ENCODE measurements at regions not wholly inside any gene's neighbourhood (a gene's known extent, or its start where the extent isn't known, plus 50 kb on each side); places are given as distances from the start of the nearest gene placed in this dataset.

DNA sequence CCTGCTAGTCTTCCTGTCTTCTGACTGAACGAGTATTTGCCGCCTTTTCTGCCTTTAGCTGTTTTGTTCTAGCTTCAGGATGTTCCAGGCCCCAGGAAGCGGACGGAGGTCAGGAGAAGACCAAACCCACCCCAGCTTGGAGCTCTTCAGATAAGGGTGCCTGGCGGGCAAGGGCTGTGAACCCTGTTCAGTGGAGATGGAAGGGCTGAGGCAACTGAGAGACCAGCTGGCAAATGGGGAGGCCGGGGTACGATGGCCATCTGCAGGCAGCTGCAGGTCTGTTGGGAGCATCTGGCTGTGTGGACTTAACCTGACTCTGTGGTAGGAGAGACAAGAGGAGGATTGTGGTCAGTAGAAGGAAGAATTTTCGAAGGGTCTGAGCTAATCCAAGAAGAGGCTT, 95.6 kb downstream of the CHST1 start:
- no peak overlapping the region for H3K4me3 ChIP-seq (ENCODE audit: low read depth, low read length)
- TF ChIP-seq, protein P1, sequence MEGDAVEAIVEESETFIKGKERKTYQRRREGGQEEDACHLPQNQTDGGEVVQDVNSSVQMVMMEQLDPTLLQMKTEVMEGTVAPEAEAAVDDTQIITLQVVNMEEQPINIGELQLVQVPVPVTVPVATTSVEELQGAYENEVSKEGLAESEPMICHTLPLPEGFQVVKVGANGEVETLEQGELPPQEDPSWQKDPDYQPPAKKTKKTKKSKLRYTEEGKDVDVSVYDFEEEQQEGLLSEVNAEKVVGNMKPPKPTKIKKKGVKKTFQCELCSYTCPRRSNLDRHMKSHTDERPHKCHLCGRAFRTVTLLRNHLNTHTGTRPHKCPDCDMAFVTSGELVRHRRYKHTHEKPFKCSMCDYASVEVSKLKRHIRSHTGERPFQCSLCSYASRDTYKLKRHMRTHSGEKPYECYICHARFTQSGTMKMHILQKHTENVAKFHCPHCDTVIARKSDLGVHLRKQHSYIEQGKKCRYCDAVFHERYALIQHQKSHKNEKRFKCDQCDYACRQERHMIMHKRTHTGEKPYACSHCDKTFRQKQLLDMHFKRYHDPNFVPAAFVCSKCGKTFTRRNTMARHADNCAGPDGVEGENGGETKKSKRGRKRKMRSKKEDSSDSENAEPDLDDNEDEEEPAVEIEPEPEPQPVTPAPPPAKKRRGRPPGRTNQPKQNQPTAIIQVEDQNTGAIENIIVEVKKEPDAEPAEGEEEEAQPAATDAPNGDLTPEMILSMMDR (IDR thresholded peaks at IDR 0.05; ENCODE audit: control insufficient read depth, extremely low read depth, insufficient read depth), result no peak
- DNase-seq (ENCODE audit: low read depth), result no peak

DNA sequence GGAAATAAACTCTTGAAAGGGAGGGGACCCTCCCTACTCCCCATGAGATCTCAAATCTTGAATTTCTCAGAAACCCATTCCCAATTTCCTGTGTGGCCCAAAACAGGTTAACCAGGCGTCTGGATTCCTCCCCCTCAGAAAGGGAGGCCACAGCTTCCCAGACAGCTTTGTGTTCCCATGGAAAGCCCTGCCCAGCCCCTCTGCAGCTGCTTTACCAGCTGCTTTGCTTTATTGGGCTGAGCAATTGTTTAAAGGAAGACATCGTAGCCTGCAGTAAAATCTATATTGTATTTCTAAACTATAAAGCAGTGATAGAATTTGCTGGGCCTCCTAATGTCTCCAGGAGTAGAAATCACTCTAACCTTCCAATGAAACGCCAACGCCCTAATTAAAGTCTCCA, 97.4 kb downstream of the CHST1 start:
- H3K4me3 ChIP-seq (ENCODE audit: low read depth, low read length), result no peak overlapping the region
- TF ChIP-seq, protein P1 (IDR thresholded peaks at IDR 0.05; ENCODE audit: control insufficient read depth, extremely low read depth, insufficient read depth), result no peak
- DNase-seq (ENCODE audit: low read depth), result no peak

DNA sequence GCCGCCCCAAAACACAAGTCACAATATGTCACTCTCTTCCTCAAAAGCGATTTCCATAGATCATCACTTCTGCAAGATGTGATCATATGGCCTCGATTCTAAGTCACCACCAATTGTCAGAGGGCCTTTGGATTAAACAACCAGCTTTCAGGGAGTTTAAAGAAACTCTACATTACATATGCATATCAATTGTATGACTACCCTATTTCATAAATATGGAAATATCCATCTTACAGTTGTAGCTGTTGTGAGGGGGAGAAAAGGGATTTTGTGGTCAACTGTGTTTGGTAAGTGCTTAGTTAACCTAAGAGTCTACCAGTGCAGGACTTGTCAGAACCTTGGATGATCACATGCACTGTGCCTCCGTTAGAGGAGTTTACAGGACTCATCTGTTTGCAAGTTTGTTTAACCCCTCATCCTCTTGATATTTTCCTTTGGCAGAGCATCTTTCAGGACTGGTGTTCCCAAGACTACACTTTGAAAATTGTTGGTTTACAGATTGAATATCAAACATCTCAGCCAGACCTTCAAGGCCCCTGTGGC, 99.9 kb downstream of the CHST1 start:
- TF ChIP-seq, protein P1 (IDR thresholded peaks at IDR 0.05; ENCODE audit: control insufficient read depth, extremely low read depth, insufficient read depth), result no peak

DNA sequence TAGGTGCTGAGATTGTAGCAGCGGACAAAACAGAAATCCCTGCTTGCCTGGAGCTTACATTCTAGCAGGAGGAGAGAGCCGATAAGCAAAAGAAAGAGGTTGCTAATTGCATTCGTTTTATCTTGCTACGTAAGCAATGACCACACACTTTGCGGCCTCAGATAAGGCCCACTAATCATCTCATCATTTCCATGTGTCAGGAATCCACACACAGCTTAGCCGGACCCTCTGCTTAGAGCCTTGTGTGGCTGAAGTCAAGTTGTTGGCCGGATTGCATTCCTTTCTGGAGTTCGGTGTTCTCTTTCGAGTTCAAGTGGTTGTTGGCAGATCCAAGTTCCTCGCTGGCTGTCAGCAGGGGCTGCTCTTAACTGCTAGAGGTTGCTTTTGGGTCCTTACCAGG, 101.6 kb downstream of the CHST1 start:
- DNase-seq (ENCODE audit: low read depth), result no peak
- TF ChIP-seq, protein P1 (IDR thresholded peaks at IDR 0.05; ENCODE audit: control insufficient read depth, extremely low read depth, insufficient read depth), result no peak
- H3K4me3 ChIP-seq (ENCODE audit: low read depth, low read length), result no peak overlapping the region

More for the DNA sequence above, 99.9 kb downstream of the CHST1 start:
- no peak for DNase-seq (ENCODE audit: low read depth)
- no peak overlapping the region for H3K4me3 ChIP-seq (ENCODE audit: low read depth, low read length)

DNA sequence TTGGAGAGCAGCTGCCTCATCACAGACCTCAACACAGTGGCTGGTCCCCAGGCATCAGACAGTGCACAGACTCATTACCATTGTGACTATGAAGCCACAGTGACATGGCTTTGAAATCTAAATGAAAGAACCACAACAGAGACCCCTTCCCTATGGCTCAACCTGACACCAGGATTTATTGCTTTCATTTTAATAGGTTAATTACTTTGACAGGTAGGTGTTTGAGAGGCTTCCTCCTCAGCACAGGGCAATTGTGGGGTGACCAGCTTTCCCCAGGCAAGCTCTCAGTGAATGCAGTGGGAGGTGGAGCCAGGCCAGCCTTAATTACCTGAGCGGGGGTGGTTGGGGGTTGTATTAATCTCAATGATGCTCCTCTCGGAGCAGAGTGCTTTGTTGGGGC, 102.3 kb downstream of the CHST1 start:
- DNase-seq (ENCODE audit: low read depth), result no peak
- no peak overlapping the region for H3K4me3 ChIP-seq (ENCODE audit: low read depth, low read length)
- TF ChIP-seq, protein P1 (IDR thresholded peaks at IDR 0.05; ENCODE audit: control insufficient read depth, extremely low read depth, insufficient read depth), result no peak

DNA sequence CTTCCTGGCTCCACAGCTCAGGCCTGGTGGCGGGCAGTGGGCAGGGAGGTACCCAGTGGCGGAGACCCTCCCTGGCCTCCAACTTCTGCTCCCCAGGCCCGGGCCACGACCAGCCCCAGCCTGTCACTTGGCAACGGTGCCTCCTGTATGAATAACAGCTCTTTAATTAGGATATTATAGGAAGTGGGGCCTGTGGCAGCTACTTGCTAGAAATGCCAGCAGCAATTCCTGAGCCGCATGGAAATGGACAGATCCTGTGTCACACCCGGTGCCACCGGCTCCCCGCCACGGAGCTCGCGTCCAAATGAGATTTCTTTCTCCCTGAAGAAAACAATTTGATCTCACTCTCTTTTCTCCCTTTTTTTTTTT, 104.5 kb downstream of the CHST1 start:
- no peak for DNase-seq (ENCODE audit: low read depth)
- no peak overlapping the region for H3K4me3 ChIP-seq (ENCODE audit: low read depth, low read length)
- TF ChIP-seq, protein P1 (IDR thresholded peaks at IDR 0.05; ENCODE audit: control insufficient read depth, extremely low read depth, insufficient read depth), result no peak

DNA sequence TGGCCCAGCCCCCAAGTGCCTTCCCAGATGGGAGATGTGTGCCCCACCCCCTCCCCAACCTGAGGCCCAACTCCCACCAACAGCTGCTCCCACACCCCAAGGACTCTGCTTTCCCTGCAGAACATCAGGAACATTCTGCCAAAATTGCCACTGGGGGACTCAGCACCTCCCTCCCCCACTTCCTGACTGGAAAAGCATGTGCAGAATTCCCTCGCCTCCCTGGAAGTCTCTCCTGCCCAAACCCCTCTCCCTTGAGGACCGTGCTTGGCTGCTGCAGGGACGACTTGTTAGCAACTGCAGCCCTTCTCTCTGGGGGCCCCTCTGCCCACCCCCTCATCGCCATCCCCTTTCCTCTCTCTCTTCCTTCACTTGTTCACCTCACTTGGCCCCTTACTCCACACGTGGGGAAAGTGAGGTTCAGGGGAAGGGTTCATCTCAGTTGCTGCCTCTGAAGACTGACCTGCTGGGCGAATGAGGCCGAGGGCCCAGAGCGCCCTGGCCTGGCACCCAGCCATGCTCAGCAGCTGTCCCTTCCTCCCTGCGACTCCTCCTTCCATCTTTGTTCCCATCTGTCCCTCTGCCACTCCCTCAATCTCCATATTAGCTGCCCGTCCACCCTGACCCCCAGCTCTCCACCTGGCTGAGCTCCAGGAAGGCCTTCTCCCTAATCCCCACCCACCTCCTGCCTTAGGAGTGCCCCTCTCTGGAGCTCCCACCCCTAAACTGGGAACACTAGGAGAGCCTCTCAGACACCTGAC, 105.1 kb downstream of the CHST1 start:
- no peak for DNase-seq (ENCODE audit: low read depth)
- no peak overlapping the region for H3K4me3 ChIP-seq (ENCODE audit: low read depth, low read length)
- TF ChIP-seq, protein P1 (IDR thresholded peaks at IDR 0.05; ENCODE audit: control insufficient read depth, extremely low read depth, insufficient read depth), result no peak

Measured in LNCaP clone FGC (cell line).